GM19099 (cell line): ENCODE measurements at regions not wholly inside any gene's neighbourhood (a gene's known extent, or its start where the extent isn't known, plus 50 kb on each side); places are given as distances from the start of the nearest gene placed in this dataset.

ENCODE experiments used
- POLR2A ChIP-seq: IDR thresholded peaks from 3 replicates; pipeline ENCODE4 v1.6.1; 2011; ENCODE audit warnings: low read depth; ENCODE audit not compliant: insufficient read length; ENCODE audit errors: extremely low read depth

- TF ChIP-seq POLR2A = no peak
These were observed 192.1 kb downstream of the SNAPC1 start for GRCh38 chr14:61954306-61954705.

GRCh38 chr14:61956517-61956916, 194.3 kb downstream of the SNAPC1 start:
- no peak for TF ChIP-seq POLR2A

- no peak for TF ChIP-seq POLR2A
These were observed 197.1 kb downstream of the SNAPC1 start for GRCh38 chr14:61959348-61959747.

- TF ChIP-seq POLR2A = no peak
These were observed 199.1 kb downstream of the SNAPC1 start for GRCh38 chr14:61961369-61961768.

- TF ChIP-seq POLR2A = no peak
These were observed 201.7 kb downstream of the SNAPC1 start for GRCh38 chr14:61963926-61964325.

- no peak for TF ChIP-seq POLR2A
These were observed 203.0 kb downstream of the SNAPC1 start for GRCh38 chr14:61965030-61965745.

GRCh38 chr14:61968207-61968606, 206.0 kb downstream of the SNAPC1 start:
- TF ChIP-seq POLR2A = no peak

- no peak for TF ChIP-seq POLR2A
These were observed 210.5 kb downstream of the SNAPC1 start for GRCh38 chr14:61972711-61973110.

GRCh38 chr14:61973981-61974380, 211.8 kb downstream of the SNAPC1 start:
- TF ChIP-seq POLR2A = no peak

- TF ChIP-seq POLR2A = no peak
These were observed 215.0 kb downstream of the SNAPC1 start for GRCh38 chr14:61977217-61977616.

- no peak for TF ChIP-seq POLR2A
These were observed 226.0 kb downstream of the SNAPC1 start for GRCh38 chr14:61988240-61988639.

GRCh38 chr14:61992139-61992538, 229.9 kb downstream of the SNAPC1 start:
- TF ChIP-seq POLR2A = no peak

- TF ChIP-seq POLR2A = no peak
These were observed 230.7 kb downstream of the SNAPC1 start for GRCh38 chr14:61992926-61993325.

- no peak for TF ChIP-seq POLR2A
These were observed 232.4 kb downstream of the SNAPC1 start for GRCh38 chr14:61994589-61994988.

- no peak for TF ChIP-seq POLR2A
These were observed 234.5 kb downstream of the SNAPC1 start for GRCh38 chr14:61996753-61997152.

- no peak for TF ChIP-seq POLR2A
These were observed 234.9 kb downstream of the SNAPC1 start for GRCh38 chr14:61997161-61997560.

GRCh38 chr14:62001963-62002362, 239.7 kb downstream of the SNAPC1 start:
- no peak for TF ChIP-seq POLR2A
